B cell (primary cell): ENCODE measurements at regions not wholly inside any gene's neighbourhood (a gene's known extent, or its start where the extent isn't known, plus 50 kb on each side); places are given as distances from the start of the nearest gene placed in this dataset.

Experiments
- ATAC-seq: fragments of 200-7000 bp; cut with Tn5 transposase; one replicate; pipeline ENCODE4 v1.10.0; 2021; ENCODE audit warnings: low read depth, mild to moderate bottlenecking, moderate number of reproducible peaks, moderate library complexity
- CTCF ChIA-PET: fragments of 350-600 bp; sonication (Branson Sonifier 250); formaldehyde crosslinking; loops from one replicate; lab custom pipeline; 2021; ENCODE audit warnings: antibody characterized with exemption, inconsistent platforms; lab: Charles Lee
- POLR2A ChIA-PET: fragments of 350-600 bp; sonication (Branson Sonifier 250); formaldehyde crosslinking; loops from one replicate; lab custom pipeline; 2021; ENCODE audit warnings: antibody characterized with exemption; lab: Charles Lee
- DNase-seq: peaks from one replicate; pipeline ENCODE4 v3.0.0; 2013
- H2AFZ ChIP-seq: 2 replicates; pipeline ENCODE4 v1.6.1; 2012; ENCODE audit warnings: mild to moderate bottlenecking, low read depth, low read length; ENCODE audit not compliant: insufficient read depth, poor library complexity, severe bottlenecking
- H3K27ac ChIP-seq, 2 donors: 1 replicate in 1 of 2; 2 replicates in 1 of 2; pipeline ENCODE4 v1.5.1; 2012 to 2013; ENCODE audit warnings: low read length in 2 of 2, mild to moderate bottlenecking in 2 of 2, moderate library complexity in 1 of 2
- H3K27me3 ChIP-seq, 4 experiments: fragments of 200-600 bp in 1 of 4; sonication (generic) in 1 of 4; replicated peaks in 1 of 4; 1 replicate in 2 of 4; 2 replicates in 2 of 4; pipeline versions ENCODE4 v1.6.1 to v1.7.0; 2013 to 2016; ENCODE audit warnings: low read length in 3 of 4, mild to moderate bottlenecking in 2 of 4, mixed read lengths in 1 of 4, moderate library complexity in 1 of 4; ENCODE audit not compliant: insufficient read depth in 4 of 4, control insufficient read depth in 3 of 4; ENCODE audit errors: control extremely low read depth in 1 of 4
- H3K36me3 ChIP-seq, 2 experiments: replicated peaks in 1 of 2; 1 replicate in 1 of 2; 2 replicates in 1 of 2; pipeline versions ENCODE4 v1.6.1 to v1.7.1; 2013; ENCODE audit warnings: low read length in 1 of 2; ENCODE audit not compliant: insufficient read depth in 2 of 2, control insufficient read depth in 1 of 2; ENCODE audit errors: control extremely low read depth in 1 of 2, extremely low read depth in 1 of 2
- H3K4me1 ChIP-seq, 2 donors: fragments of 200-600 bp in 1 of 2; sonication (generic) in 1 of 2; 1 replicate in 1 of 2; 2 replicates in 1 of 2; pipeline versions ENCODE4 v1.5.1 to v1.6.1; 2013 to 2017; ENCODE audit warnings: low read length in 2 of 2; ENCODE audit not compliant: control insufficient read depth in 2 of 2, insufficient read depth in 2 of 2
- H3K4me2 ChIP-seq: replicated peaks from 2 replicates; pipeline ENCODE3; 2012; ENCODE audit warnings: mild to moderate bottlenecking, low read depth, low read length; ENCODE audit not compliant: poor library complexity, severe bottlenecking
- H3K4me3 ChIP-seq, 5 experiments: fragments of 200-600 bp in 1 of 5; sonication (generic) in 1 of 5; 1 replicate in 3 of 5; 2 replicates in 2 of 5; pipeline versions ENCODE4 v1.5.1 to v1.7.0; 2011 to 2016; ENCODE audit warnings: low read length in 4 of 5, mild to moderate bottlenecking in 4 of 5, low read depth in 2 of 5, control low read depth in 1 of 5, moderate library complexity in 1 of 5; ENCODE audit not compliant: insufficient read depth in 1 of 5; ENCODE audit errors: control extremely low read depth in 1 of 5, extremely low read depth in 1 of 5
- H3K79me2 ChIP-seq: fragments of 200-600 bp; sonication (generic); one replicate; pipeline ENCODE4 v1.6.0; 2016; ENCODE audit warnings: low read length; ENCODE audit not compliant: control insufficient read depth, insufficient read depth
- H3K9ac ChIP-seq: fragments of 200-600 bp; sonication (generic); 2 replicates; pipeline ENCODE4 v1.6.1; 2017; ENCODE audit warnings: mild to moderate bottlenecking, low read length, moderate library complexity
- H3K9me3 ChIP-seq, 3 donors: one replicate each; pipeline versions ENCODE4 v1.6.1 to v1.7.1; 2013; ENCODE audit warnings: low read length in 2 of 3; ENCODE audit not compliant: control insufficient read depth in 2 of 3, insufficient read depth in 1 of 3; ENCODE audit errors: control extremely low read depth in 1 of 3
- H4K20me1 ChIP-seq: 2 replicates; pipeline ENCODE4 v1.6.0; 2012; ENCODE audit warnings: mild to moderate bottlenecking, low read length; ENCODE audit not compliant: insufficient read depth, control insufficient read depth, poor library complexity, severe bottlenecking
- H3K27ac Mint-ChIP-seq: one replicate; pipeline ENCODE4 v1.8.0; 2021; ENCODE audit warnings: mixed read lengths
- H3K27me3 Mint-ChIP-seq: one replicate; pipeline ENCODE4 v1.8.0; 2021; ENCODE audit warnings: mixed read lengths
- H3K4me1 Mint-ChIP-seq: one replicate; pipeline ENCODE4 v1.8.0; 2021; ENCODE audit warnings: mixed read lengths
- H3K4me3 Mint-ChIP-seq: one replicate; pipeline ENCODE4 v1.8.0; 2021; ENCODE audit warnings: mixed read lengths
- H3K9me3 Mint-ChIP-seq: one replicate; pipeline ENCODE4 v1.8.0; 2022; ENCODE audit warnings: mixed read lengths; ENCODE audit not compliant: insufficient read depth
- EZH2 ChIP-seq: IDR thresholded peaks from 2 replicates; pipeline ENCODE4 v1.6.1; 2012; ENCODE audit warnings: borderline replicate concordance, low read depth, mild to moderate bottlenecking, moderate library complexity, low read length; ENCODE audit not compliant: insufficient read depth, poor library complexity, severe bottlenecking
- WGBS: methylation state at CpG from one replicate; pipeline ENCODE4 v1.1.5; 2013; ENCODE audit warnings: missing lambda C conversion rate; ENCODE audit not compliant: insufficient coverage; 5-methylcytosine and 5-hydroxymethylcytosine counted together
- intact Hi-C: fragments of 100-400 bp; cut with micrococcal nuclease; formaldehyde crosslinking; loops from one replicate; pipeline ENCODE4 v1.10.0; 2022
- TF ChIP-seq, protein P1 (sequence below): fragments of 200-600 bp; IDR thresholded peaks from one replicate; pipeline ENCODE4 v1.8.0; 2022; ENCODE audit warnings: antibody characterized with exemption, mild to moderate bottlenecking

DNA sequence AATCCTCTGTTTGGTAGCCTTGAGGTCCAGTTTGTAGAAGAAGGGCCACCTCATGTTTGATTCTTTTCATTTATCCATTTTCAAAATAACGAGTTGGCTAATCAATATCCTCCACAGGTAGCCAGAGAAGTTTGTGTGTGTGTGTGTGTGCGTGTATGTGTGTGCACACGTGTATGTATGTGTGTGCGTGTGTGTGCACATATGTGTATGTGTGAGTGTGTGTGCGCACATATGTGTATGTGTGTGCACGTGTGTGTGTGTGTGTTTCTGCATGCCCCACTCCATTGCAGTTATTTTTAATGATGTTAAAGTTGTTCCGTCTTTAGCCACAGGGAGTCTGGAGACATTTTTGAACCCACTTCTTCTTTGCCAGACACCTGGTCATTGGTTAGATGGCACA lies 112.8 kb upstream of the PRKCQ start:
- H3K27me3 Mint-ChIP-seq: peaks cover 21% of the 10 kb centered on the region
- intact Hi-C loops: no loop called here
- Histone ChIP-seq H3K9ac (no peak overlapping the region), H3K79me2 (no peaks in the 10 kb centered on the region), H3K36me3 (no peaks in the 10 kb centered on the region), H2AFZ (no peak overlapping the region), H3K27me3 (no peaks in the 10 kb centered on the region), H3K4me3 (no peak overlapping the region), H3K4me2 (no peak overlapping the region), H3K4me1 (no peaks in the 10 kb centered on the region), H4K20me1 (no peaks in the 10 kb centered on the region), H3K9me3 (no peaks in the 10 kb centered on the region), H3K27ac (no peak overlapping the region)
- 86% methylated on average over 5 of the region's 7 CpGs for WGBS
- ChIA-PET CTCF (no interaction called here), POLR2A (no interaction called here)
- H3K9me3 Mint-ChIP-seq: no peaks in the 10 kb centered on the region
- ATAC-seq: no peak
- TF ChIP-seq EZH2: no peak
- TF ChIP-seq, protein P1, sequence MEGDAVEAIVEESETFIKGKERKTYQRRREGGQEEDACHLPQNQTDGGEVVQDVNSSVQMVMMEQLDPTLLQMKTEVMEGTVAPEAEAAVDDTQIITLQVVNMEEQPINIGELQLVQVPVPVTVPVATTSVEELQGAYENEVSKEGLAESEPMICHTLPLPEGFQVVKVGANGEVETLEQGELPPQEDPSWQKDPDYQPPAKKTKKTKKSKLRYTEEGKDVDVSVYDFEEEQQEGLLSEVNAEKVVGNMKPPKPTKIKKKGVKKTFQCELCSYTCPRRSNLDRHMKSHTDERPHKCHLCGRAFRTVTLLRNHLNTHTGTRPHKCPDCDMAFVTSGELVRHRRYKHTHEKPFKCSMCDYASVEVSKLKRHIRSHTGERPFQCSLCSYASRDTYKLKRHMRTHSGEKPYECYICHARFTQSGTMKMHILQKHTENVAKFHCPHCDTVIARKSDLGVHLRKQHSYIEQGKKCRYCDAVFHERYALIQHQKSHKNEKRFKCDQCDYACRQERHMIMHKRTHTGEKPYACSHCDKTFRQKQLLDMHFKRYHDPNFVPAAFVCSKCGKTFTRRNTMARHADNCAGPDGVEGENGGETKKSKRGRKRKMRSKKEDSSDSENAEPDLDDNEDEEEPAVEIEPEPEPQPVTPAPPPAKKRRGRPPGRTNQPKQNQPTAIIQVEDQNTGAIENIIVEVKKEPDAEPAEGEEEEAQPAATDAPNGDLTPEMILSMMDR: no peak
- no peak overlapping the region for H3K4me3 Mint-ChIP-seq
- no peak overlapping the region for H3K27ac Mint-ChIP-seq
- DNase-seq: no peak
- no peaks in the 10 kb centered on the region for H3K4me1 Mint-ChIP-seq

DNA sequence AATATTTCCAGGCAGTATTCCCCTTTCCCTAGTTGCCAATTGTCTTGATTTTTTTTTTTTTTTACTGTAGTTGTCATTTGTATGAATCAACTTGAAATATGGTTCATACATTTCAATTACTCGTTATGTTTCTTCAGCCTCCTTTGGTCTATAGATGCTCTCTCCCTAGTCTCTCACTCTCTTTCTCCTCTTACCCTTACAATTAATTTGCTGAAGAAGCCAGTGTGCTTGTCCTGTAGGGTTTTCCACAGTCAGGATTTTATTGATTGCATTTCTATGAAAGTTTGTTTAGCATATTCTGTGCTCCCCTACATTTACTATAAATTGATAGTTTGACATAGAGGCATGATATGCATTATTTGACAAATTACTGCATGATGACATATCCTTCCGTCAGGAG lies 112.0 kb upstream of the PRKCQ start:
- 100% methylated on average over 1 of the region's 2 CpGs for WGBS
- Histone ChIP-seq H3K9me3 (no peaks in the 10 kb centered on the region), H4K20me1 (no peaks in the 10 kb centered on the region), H3K4me1 (no peaks in the 10 kb centered on the region), H3K79me2 (no peaks in the 10 kb centered on the region), H3K27me3 (no peaks in the 10 kb centered on the region), H2AFZ (no peak overlapping the region), H3K4me2 (no peak overlapping the region), H3K9ac (no peak overlapping the region), H3K4me3 (no peak overlapping the region), H3K36me3 (no peaks in the 10 kb centered on the region), H3K27ac (no peak overlapping the region)
- DNase-seq (no peak), ATAC-seq (no peak)
- Mint-ChIP-seq H3K27ac (no peak overlapping the region), H3K4me1 (no peaks in the 10 kb centered on the region), H3K9me3 (no peaks in the 10 kb centered on the region), H3K4me3 (no peak overlapping the region), H3K27me3 (peaks cover 28% of the 10 kb centered on the region)
- ChIA-PET CTCF (no interaction called here), POLR2A (no interaction called here)
- TF ChIP-seq EZH2: no peak
- TF ChIP-seq, protein P1: no peak
- intact Hi-C loops: no loop called here
